Astrocyte of the spinal cord (primary cell): ENCODE measurements at regions not wholly inside any gene's neighbourhood (a gene's known extent, or its start where the extent isn't known, plus 50 kb on each side); places are given as distances from the start of the nearest gene placed in this dataset.

Experiments used
- DNase-seq: peaks from one replicate; pipeline ENCODE4 v3.0.0; 2011; ENCODE audit warnings: low read depth, low spot score
- H3K4me3 ChIP-seq: 2 replicates; pipeline ENCODE4 v1.5.1; 2011; ENCODE audit warnings: low read depth, mild to moderate bottlenecking, low read length, moderate library complexity
- CTCF ChIP-seq: IDR thresholded peaks from 2 replicates; pipeline ENCODE4 v1.5.1; 2012; ENCODE audit warnings: low read depth, mild to moderate bottlenecking, low read length, inconsistent platforms
- in situ Hi-C: cut with HindIII; loops from 2 replicates; pipeline ENCODE4 v1.10.0; 2017; ENCODE audit warnings: low sequenced_read_pairs

- in situ Hi-C loops = no loop called here
- H3K4me3 ChIP-seq = no peak overlapping the region
- DNase-seq = no peak
These were observed 61.9 kb upstream of the ITGA1 start for GRCh38 chr5:52725808-52726207.

GRCh38 chr5:52727020-52727419, 60.7 kb upstream of the ITGA1 start:
- no peak for TF ChIP-seq CTCF
- in situ Hi-C loops = no loop called here
- DNase-seq = no peak
- no peak overlapping the region for H3K4me3 ChIP-seq

More at GRCh38 chr5:52725808-52726207, 61.9 kb upstream of the ITGA1 start:
- TF ChIP-seq CTCF = no peak

GRCh38 chr5:52727576-52727975, 60.1 kb upstream of the ITGA1 start:
- DNase-seq = peak; percentile 56
- no peak overlapping the region for H3K4me3 ChIP-seq
- in situ Hi-C loops = no loop called here
- no peak for TF ChIP-seq CTCF

GRCh38 chr5:52728224-52728623, 59.5 kb upstream of the ITGA1 start:
- no peak overlapping the region for H3K4me3 ChIP-seq
- DNase-seq = no peak
- in situ Hi-C loops = no loop called here
- no peak for TF ChIP-seq CTCF

GRCh38 chr5:52728686-52729085, 59.0 kb upstream of the ITGA1 start:
- no peak overlapping the region for H3K4me3 ChIP-seq
- in situ Hi-C loops = no loop called here
- TF ChIP-seq CTCF = no peak
- no peak for DNase-seq

- TF ChIP-seq CTCF = no peak
- in situ Hi-C loops = no loop called here
- DNase-seq = no peak
- H3K4me3 ChIP-seq = no peak overlapping the region
These were observed 56.3 kb upstream of the ITGA1 start for GRCh38 chr5:52731274-52732027.
